Mammary epithelial cell (primary cell): ENCODE measurements at regions not wholly inside any gene's neighbourhood (a gene's known extent, or its start where the extent isn't known, plus 50 kb on each side); places are given as distances from the start of the nearest gene placed in this dataset.

Experiments
- EZH2 ChIP-seq: IDR thresholded peaks from 2 replicates; pipeline ENCODE4 v1.6.1; 2012; ENCODE audit warnings: low read length, inconsistent platforms, borderline replicate concordance
- TF ChIP-seq, protein P1 (sequence below), 2 donors: IDR thresholded peaks in 1 of 2; conservative IDR thresholded peaks in 1 of 2; 2 replicates each; pipeline ENCODE4 v1.5.1; 2011 to 2012; ENCODE audit warnings: inconsistent platforms in 2 of 2, low read length in 2 of 2, mild to moderate bottlenecking in 2 of 2, control low read depth in 1 of 2, low read depth in 1 of 2; ENCODE audit not compliant: insufficient read depth in 1 of 2; ENCODE audit errors: extremely low read depth in 1 of 2

DNA sequence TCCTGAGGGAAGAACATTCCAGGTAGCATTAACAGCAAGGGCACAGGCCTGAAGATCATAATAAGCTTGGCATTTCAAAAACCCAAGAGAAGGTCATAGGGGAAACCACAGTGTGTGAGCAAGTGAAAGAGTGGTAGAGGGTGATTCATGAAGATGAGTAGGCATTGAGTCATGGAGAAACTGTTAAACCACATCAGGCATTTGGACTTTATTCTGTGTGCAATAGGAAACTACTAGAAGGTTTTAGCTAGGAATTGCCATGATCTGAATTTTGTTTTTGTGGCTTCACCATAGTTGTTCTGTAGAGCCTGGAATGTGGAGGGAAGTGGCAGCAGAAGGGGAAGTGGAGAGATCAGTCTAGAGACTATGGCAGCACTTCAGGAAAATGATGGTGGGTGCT lies 359.0 kb upstream of the PTBP2 start:
- TF ChIP-seq, protein P1, sequence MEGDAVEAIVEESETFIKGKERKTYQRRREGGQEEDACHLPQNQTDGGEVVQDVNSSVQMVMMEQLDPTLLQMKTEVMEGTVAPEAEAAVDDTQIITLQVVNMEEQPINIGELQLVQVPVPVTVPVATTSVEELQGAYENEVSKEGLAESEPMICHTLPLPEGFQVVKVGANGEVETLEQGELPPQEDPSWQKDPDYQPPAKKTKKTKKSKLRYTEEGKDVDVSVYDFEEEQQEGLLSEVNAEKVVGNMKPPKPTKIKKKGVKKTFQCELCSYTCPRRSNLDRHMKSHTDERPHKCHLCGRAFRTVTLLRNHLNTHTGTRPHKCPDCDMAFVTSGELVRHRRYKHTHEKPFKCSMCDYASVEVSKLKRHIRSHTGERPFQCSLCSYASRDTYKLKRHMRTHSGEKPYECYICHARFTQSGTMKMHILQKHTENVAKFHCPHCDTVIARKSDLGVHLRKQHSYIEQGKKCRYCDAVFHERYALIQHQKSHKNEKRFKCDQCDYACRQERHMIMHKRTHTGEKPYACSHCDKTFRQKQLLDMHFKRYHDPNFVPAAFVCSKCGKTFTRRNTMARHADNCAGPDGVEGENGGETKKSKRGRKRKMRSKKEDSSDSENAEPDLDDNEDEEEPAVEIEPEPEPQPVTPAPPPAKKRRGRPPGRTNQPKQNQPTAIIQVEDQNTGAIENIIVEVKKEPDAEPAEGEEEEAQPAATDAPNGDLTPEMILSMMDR (conservative IDR thresholded peaks at IDR 0.05 in 1 of 2, IDR thresholded peaks at IDR 0.05 in 1 of 2; ENCODE audit: extremely low read depth in 1 of 2, insufficient read depth in 1 of 2, low read depth in 1 of 2, low read length in 2 of 2): no peak
- TF ChIP-seq EZH2: no peak
